ENCODE measurements at regions not wholly inside any gene's neighbourhood (a gene's known extent, or its start where the extent isn't known, plus 50 kb on each side); places are given as distances from the start of the nearest gene placed in this dataset.

DNA sequence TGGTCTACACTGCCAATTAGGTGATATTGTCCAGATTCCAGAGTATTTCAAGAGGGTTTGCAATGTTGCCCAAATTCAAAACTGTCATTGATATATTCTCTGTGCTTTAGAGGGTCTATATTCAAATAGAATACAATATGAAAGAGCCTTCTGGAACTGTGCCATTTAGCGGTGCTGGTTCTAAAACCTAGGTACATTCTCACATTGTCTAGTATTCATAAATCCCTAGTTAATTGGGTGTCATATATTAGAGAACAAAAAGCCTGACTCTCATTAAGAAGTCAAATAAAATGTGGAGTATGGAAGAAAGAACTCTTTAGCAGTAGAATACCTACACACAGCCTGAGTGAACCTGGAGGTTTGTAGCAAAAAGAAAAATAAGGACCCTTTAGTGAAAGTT, 447.9 kb downstream of the CNTN6 start:
- no peak overlapping the region for H3K4me2 ChIP-seq (ENCODE audit: low read depth, low read length)
- DNase-seq, result no peak
- no peaks in the 10 kb centered on the region for H3K27me3 ChIP-seq (replicated peaks; ENCODE audit: insufficient read depth, low read length)
- no peak overlapping the region for H3K4me3 ChIP-seq (ENCODE audit: low read length)
- H3F3A ChIP-seq (ENCODE audit: insufficient read depth, low read length), result no peaks in the 10 kb centered on the region
- TF ChIP-seq EZH2phosphoT487 (IDR thresholded peaks at IDR 0.05; ENCODE audit: low read length), result no peak
- no peak for TF ChIP-seq EZH2 (optimal IDR thresholded peaks at IDR 0.05; ENCODE audit: low read depth, low read length)
- TF ChIP-seq, protein P1, sequence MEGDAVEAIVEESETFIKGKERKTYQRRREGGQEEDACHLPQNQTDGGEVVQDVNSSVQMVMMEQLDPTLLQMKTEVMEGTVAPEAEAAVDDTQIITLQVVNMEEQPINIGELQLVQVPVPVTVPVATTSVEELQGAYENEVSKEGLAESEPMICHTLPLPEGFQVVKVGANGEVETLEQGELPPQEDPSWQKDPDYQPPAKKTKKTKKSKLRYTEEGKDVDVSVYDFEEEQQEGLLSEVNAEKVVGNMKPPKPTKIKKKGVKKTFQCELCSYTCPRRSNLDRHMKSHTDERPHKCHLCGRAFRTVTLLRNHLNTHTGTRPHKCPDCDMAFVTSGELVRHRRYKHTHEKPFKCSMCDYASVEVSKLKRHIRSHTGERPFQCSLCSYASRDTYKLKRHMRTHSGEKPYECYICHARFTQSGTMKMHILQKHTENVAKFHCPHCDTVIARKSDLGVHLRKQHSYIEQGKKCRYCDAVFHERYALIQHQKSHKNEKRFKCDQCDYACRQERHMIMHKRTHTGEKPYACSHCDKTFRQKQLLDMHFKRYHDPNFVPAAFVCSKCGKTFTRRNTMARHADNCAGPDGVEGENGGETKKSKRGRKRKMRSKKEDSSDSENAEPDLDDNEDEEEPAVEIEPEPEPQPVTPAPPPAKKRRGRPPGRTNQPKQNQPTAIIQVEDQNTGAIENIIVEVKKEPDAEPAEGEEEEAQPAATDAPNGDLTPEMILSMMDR (IDR thresholded peaks at IDR 0.05; ENCODE audit: low read length), result no peak
- H3K27ac ChIP-seq (ENCODE audit: low read length), result no peak overlapping the region
- H3K9me3 ChIP-seq (replicated peaks; ENCODE audit: insufficient read depth, low read length), result no peaks in the 10 kb centered on the region
- no peaks in the 10 kb centered on the region for H3K9me2 ChIP-seq (replicated peaks; ENCODE audit: insufficient read depth, low read length)
- H3K9ac ChIP-seq (ENCODE audit: low read length), result no peak overlapping the region
- H2AFZ ChIP-seq (ENCODE audit: low read length), result no peak overlapping the region
- no peaks in the 10 kb centered on the region for H3K79me2 ChIP-seq (ENCODE audit: low read length)
- no peaks in the 10 kb centered on the region for H4K20me1 ChIP-seq (ENCODE audit: insufficient read depth, low read length)
- H3K36me3 ChIP-seq (replicated peaks; ENCODE audit: insufficient read depth, low read length), result no peaks in the 10 kb centered on the region
- no peaks in the 10 kb centered on the region for H3K4me1 ChIP-seq (ENCODE audit: low read length)

DNA sequence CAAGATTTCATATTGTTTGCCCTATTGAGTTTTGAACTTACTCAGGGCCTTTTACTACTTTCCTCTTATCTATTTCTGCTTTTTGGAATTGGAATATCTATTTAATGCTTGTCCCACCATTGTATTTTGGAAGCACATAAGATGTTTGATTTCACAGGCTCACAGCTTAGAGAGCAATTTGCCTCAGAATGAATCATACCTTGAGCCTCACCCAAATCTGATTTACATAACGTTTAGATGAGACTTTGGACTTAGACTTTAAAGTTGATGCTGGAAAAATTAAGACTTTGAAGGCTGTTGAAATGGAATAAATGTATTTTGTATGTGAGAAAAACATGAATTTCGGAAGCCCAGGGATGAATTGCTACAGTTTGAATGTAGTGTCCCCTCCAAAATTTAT, 458.9 kb downstream of the CNTN6 start:
- TF ChIP-seq, protein P1 (IDR thresholded peaks at IDR 0.05; ENCODE audit: low read length), result no peak
- TF ChIP-seq EZH2 (optimal IDR thresholded peaks at IDR 0.05; ENCODE audit: low read depth, low read length) (no peak), EZH2phosphoT487 (IDR thresholded peaks at IDR 0.05; ENCODE audit: low read length) (no peak)
- no peaks in the 10 kb centered on the region for H3K4me1 ChIP-seq (ENCODE audit: low read length)
- H3F3A ChIP-seq (ENCODE audit: insufficient read depth, low read length), result no peaks in the 10 kb centered on the region
- H3K4me3 ChIP-seq (ENCODE audit: low read length), result no peak overlapping the region
- H3K36me3 ChIP-seq (replicated peaks; ENCODE audit: insufficient read depth, low read length), result no peaks in the 10 kb centered on the region
- H3K9me2 ChIP-seq (replicated peaks; ENCODE audit: insufficient read depth, low read length), result no peaks in the 10 kb centered on the region
- H3K4me2 ChIP-seq (ENCODE audit: low read depth, low read length), result no peak overlapping the region
- no peaks in the 10 kb centered on the region for H3K79me2 ChIP-seq (ENCODE audit: low read length)
- H2AFZ ChIP-seq (ENCODE audit: low read length), result no peak overlapping the region
- H3K9ac ChIP-seq (ENCODE audit: low read length), result no peak overlapping the region
- no peaks in the 10 kb centered on the region for H3K27me3 ChIP-seq (replicated peaks; ENCODE audit: insufficient read depth, low read length)
- H4K20me1 ChIP-seq (ENCODE audit: insufficient read depth, low read length), result no peaks in the 10 kb centered on the region
- no peaks in the 10 kb centered on the region for H3K9me3 ChIP-seq (replicated peaks; ENCODE audit: insufficient read depth, low read length)
- H3K27ac ChIP-seq (ENCODE audit: low read length), result no peak overlapping the region
- no peak for DNase-seq

DNA sequence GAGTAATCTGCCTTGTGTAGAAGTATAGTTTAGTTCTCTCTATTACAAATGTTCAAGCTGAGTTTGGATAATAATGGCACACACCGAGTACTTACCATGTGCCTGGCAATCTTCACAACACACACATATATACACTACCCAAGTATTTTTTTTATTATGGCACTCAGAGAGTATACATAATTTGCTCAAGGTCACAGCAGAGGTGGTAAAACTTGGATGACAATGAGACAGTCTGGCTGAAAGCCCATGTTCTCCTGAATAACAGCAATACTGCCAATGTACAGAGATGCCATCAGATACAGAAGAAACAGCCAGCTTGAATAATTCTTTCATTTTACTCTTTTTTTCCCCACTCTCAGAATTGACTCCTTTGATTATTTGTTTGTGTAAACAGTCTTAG, 460.0 kb downstream of the CNTN6 start:
- H3K9me3 ChIP-seq (replicated peaks; ENCODE audit: insufficient read depth, low read length), result no peaks in the 10 kb centered on the region
- no peaks in the 10 kb centered on the region for H3K36me3 ChIP-seq (replicated peaks; ENCODE audit: insufficient read depth, low read length)
- H3K4me2 ChIP-seq (ENCODE audit: low read depth, low read length), result no peak overlapping the region
- H2AFZ ChIP-seq (ENCODE audit: low read length), result no peak overlapping the region
- H3K4me1 ChIP-seq (ENCODE audit: low read length), result no peaks in the 10 kb centered on the region
- no peak overlapping the region for H3K9ac ChIP-seq (ENCODE audit: low read length)
- no peaks in the 10 kb centered on the region for H3K79me2 ChIP-seq (ENCODE audit: low read length)
- no peaks in the 10 kb centered on the region for H3K9me2 ChIP-seq (replicated peaks; ENCODE audit: insufficient read depth, low read length)
- H4K20me1 ChIP-seq (ENCODE audit: insufficient read depth, low read length), result no peaks in the 10 kb centered on the region
- TF ChIP-seq EZH2 (optimal IDR thresholded peaks at IDR 0.05; ENCODE audit: low read depth, low read length) (no peak), EZH2phosphoT487 (IDR thresholded peaks at IDR 0.05; ENCODE audit: low read length) (no peak)
- TF ChIP-seq, protein P1 (IDR thresholded peaks at IDR 0.05; ENCODE audit: low read length), result no peak
- no peaks in the 10 kb centered on the region for H3F3A ChIP-seq (ENCODE audit: insufficient read depth, low read length)
- no peaks in the 10 kb centered on the region for H3K27me3 ChIP-seq (replicated peaks; ENCODE audit: insufficient read depth, low read length)
- H3K27ac ChIP-seq (ENCODE audit: low read length), result no peak overlapping the region
- H3K4me3 ChIP-seq (ENCODE audit: low read length), result no peak overlapping the region
- no peak for DNase-seq
